NCI-H2107 (cell line): ENCODE measurements at regions not wholly inside any gene's neighbourhood (a gene's known extent, or its start where the extent isn't known, plus 50 kb on each side); places are given as distances from the start of the nearest gene placed in this dataset.

Experiments used
- DNase-seq: peaks from one replicate; lab custom pipeline; 2025; lab: John Stamatoyannopoulos, UW

GRCh38 chr11:133787379-133788141, 57.8 kb downstream of the SPATA19 start:
- DNase-seq = no peak

GRCh38 chr11:133785795-133786340, 59.4 kb downstream of the SPATA19 start:
- DNase-seq = no peak

- DNase-seq = no peak
These were observed 61.0 kb downstream of the SPATA19 start for GRCh38 chr11:133784359-133784758.

DNA sequence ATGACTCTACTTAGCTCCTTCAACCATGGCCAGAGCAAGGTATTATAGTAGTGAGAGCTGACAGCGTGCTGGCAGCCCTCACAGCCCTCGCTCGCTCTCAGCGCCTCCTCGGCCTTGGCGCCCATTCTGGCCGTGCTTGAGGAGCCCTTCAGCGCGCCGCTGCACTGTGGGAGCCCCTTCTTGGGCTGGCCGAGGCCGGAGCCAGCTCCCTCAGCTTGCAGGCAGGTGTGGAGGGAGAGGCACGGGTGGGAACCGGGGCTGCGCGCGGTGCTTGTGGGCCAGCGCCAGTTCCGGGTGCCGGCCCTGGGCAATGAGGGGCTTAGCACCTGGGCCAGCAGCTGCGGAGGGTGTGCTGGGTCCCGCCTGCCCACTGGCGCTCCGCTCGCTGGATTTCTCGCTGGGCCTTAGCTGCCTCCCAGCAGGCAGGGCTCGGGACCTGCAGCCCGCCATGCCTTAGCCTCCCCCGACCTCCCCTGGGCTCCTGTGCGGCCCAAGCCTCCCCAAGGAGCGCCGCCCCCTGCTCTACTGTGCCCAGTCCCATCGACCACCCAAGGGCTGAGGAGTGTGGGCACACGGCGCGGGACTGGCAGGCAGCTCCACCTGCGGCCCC, 63.1 kb downstream of the SPATA19 start:
- DNase-seq = no peak

DNA sequence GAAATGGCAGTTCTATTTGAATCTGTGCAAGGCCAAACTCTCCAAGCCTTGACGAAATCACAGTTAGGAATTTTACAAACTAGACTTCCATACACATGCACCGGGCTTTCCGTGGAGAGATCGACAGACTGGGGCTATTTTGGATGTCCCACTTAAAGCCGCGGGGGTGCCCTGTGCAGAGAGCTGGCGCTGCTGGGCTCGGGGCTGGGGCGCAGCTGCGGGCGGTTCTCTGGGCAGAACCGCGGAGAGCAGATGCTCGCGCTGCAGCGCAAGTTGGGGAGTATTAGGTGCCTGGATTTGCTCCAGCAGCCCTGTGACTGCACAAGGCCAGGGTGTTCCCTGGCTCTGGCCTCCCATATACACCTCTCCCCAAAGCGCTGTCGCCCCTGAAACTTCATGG, 67.2 kb downstream of the SPATA19 start:
- DNase-seq = no peak

- no peak for DNase-seq
These were observed 68.5 kb downstream of the SPATA19 start for GRCh38 chr11:133776671-133777367.

DNA sequence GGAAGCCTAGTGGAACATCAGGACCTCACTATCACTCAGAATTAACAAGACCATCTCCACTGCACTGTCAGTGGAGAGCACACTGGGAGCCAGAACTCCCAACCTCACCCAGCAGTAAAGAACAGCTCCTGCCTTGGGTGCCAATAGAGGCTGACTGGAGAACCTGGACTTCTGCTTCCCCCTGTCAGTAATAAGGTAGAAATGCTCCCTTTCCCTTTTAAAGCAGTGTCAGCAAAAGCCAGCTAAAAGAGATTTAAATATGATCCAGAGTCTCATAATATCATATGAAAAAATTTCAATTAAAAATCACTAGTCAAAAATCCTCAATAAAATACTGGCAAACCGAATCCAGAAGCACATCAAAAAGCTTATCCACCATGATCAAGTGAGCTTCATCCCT, 82.8 kb downstream of the SPATA19 start:
- DNase-seq = no peak

GRCh38 chr11:133753150-133753549, 92.2 kb downstream of the SPATA19 start:
- peak; percentile 84 for DNase-seq

DNA sequence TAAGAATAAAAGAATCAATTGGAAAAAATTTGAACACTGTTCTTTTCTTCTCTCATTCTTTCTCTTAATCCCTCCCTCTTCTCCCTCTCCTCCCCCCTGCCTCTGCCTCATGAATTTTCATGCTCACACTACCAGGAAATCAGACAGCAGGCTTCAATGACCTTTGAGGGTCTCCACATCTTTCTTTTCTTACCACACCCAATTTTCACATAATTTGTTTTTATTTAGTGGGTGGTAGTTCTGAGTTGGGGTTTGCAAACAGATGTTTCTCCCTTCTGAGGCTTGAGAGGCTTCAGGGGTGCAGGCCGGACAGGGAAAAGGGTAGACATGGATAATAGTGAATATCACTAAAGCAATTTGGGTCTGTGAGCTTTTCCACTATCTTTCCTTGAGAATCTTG, 95.5 kb downstream of the SPATA19 start:
- DNase-seq = no peak

- DNase-seq = no peak
These were observed 97.9 kb downstream of the SPATA19 start for GRCh38 chr11:133747409-133747808.

DNA sequence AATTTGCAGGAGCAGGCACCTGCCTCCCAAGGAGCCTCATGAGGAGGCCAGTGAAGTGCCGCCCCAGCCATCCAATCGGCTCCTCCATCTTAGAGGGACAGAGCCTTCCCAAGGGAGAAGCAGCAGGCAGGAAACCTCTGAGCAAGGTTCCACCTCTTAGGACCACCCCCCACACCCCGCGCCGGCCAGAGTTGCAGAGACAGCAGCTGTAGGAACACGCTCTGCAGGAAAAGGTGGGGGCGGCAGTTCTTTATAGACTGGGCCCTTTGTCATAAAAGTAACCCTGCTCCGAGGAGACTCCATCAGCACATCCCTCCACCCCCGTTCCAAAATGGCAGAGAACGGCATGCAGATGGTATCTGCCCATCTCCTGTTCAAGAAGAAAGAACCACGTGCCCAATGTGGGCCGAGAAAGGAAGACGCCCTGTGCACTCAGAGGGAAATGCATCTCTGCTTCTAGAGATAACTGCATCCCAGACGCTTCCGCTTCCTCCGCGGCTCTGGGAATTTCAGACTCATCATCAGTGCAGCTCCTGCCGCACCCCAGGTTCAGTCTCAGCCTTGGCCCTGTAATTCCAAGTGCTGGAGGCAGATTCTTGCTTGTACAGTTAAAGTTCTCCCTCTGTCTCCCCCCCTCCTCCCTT, 98.5 kb downstream of the SPATA19 start:
- DNase-seq = no peak

DNA sequence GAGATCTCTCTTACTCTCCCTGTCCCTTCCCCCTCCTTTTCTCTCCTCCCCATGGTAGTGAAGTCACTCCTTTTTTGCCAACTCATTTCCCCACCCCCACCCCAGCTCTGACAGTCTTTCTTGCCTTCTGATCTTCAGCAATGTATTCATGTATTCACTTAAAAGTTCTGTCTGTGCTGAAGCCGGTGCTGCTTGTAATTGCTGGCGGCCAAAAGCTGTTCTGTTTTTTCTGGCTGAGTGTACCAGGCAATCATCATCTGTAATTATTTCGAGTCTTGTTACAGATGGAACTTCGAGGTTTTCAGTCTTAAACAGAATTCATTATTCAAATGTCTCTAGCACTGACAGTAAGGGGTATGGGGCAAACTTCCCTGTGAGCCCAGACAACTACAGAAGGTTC, 99.5 kb downstream of the SPATA19 start:
- DNase-seq = no peak

DNA sequence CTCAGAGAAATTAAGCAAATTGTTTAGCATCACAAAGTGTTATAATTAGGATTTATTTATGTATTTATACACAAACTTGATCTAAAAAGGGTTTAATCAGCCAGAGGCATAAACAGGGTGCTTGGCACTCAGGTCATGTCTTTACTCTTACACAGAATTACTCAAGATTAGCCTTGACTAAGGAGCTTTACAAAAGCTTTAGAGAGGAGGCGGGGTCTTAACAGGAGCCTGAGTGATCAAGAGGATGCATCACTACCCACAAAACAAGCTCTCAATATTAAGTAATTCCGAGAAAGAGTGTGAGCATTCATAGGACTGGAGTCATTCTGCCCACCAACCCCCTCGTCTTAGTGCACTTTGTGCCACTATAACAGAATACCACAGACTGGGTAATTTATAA, 103.0 kb downstream of the SPATA19 start:
- no peak for DNase-seq

DNA sequence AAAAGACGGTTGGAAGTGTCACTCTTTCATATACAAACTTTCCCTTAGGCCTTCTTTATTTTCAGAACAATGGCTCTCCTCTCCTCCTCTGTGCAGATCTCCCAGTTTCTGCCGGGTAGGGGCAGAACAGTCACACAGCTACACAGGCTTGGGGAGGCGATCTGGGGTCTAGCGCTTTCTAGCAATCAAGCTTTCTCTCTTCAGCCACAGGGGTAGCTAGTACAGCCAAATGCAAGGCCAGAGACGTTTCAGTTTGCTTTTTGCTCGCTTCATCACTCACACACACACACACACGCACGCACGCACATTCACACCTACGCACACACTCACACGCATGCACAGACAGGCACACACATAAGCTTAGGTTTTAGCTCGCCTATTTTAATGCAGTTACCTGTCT, 104.3 kb downstream of the SPATA19 start:
- no peak for DNase-seq

GRCh38 chr11:133739481-133739880, 105.8 kb downstream of the SPATA19 start:
- DNase-seq = no peak

GRCh38 chr11:133738624-133739023, 106.7 kb downstream of the SPATA19 start:
- DNase-seq = no peak

GRCh38 chr11:133733631-133734030, 111.7 kb downstream of the SPATA19 start:
- no peak for DNase-seq

DNA sequence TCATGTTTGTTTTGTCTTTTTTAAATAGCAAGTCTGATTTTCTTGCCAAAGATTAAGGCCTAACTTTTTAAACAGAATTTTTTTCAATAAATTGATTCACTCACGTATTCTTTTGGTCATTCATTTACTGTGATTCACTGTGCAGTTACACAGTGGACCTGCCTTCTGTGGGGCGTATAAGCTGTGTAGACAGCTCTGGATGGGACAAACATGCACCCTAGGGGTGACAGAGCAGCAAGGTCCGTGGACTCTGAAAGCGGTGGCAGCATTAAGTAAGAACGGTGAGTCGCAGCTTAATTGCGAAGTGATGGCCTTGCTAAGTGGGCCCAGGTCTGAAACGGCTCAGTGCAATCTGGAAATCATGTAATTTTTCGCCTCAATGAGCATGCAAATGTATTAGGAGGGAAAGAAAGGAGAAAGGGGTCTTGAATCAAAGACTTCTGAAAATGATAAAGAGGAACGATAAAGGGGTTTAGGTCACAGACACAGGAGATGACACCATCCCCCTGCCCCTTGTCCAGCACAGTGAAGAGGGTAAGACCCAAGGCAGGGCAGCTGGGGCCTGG, 113.1 kb downstream of the SPATA19 start:
- no peak for DNase-seq

- DNase-seq = no peak
These were observed 117.5 kb downstream of the SPATA19 start for GRCh38 chr11:133727774-133728173.

DNA sequence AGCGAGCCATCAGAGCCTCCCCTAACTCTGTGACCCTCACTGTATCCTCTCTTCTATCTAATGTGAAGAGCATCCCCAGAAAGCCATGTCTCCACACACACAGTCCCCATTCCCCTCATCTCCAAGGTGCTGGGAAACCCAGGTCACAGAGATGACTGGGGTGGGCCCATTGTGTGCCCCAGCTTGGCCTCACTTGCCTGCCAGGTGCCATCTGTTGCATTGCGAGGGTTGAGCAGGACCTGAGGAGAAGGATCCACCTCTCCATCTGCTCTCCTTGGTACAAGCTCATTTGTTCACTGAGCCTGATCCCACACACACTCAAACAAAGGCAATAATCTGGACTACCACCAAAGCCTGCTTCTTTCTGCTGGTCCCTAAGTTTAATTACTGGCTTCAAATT, 118.8 kb downstream of the SPATA19 start:
- no peak for DNase-seq

DNA sequence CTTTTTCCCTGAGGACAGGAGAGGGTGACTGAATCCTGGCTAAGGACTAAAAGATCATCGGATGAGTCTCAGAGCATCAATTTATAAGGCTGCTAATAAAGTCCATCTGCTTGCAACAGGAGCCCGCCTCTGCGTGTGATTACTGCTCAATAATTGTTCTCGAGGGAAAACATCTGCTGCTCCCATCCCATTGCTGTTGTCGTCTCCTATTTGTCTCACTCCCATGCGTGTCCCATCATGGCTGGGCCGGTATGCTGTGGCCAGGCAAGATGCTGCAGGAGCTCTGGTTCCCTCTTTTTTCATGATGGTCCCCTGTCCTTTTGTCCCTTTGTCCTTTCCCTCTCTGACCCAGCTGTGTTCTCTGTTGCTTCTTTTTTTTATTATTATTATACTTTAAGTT, 121.2 kb downstream of the SPATA19 start:
- no peak for DNase-seq

GRCh38 chr11:133723056-133723455, 122.3 kb downstream of the SPATA19 start:
- no peak for DNase-seq
